OCI-LY3 (cell line): ENCODE measurements at regions not wholly inside any gene's neighbourhood (a gene's known extent, or its start where the extent isn't known, plus 50 kb on each side); places are given as distances from the start of the nearest gene placed in this dataset.

Source experiments
- H2AFZ ChIP-seq: fragments of 200-600, 300-600 bp; shearing (Covaris generic); 2 replicates; pipeline ENCODE4 v1.6.0; 2014; ENCODE audit warnings: antibody characterized with exemption, low read depth, low read length
- H3K27ac ChIP-seq: fragments of 200-600, 300-600 bp; sonication (generic); 2 replicates; pipeline ENCODE4 v1.5.1; 2014; ENCODE audit warnings: mild to moderate bottlenecking, low read length, moderate library complexity, mixed read lengths
- H3K27me3 ChIP-seq: fragments of 200-600, 300-600 bp; sonication (generic); 2 replicates; pipeline ENCODE4 v1.6.1; 2014; ENCODE audit warnings: low read depth, low read length, mixed read lengths
- H3K36me3 ChIP-seq: fragments of 200-600, 300-600 bp; sonication (generic); replicated peaks from 2 replicates; pipeline ENCODE3; 2014; ENCODE audit warnings: low read depth, low read length, mixed read lengths
- H3K4me1 ChIP-seq: fragments of 300-600, 200-600 bp; sonication (generic); 2 replicates; pipeline ENCODE4 v1.6.1; 2014; ENCODE audit warnings: low read length, mixed read lengths
- H3K4me2 ChIP-seq: fragments of 200-600, 300-600 bp; sonication (generic); 2 replicates; pipeline ENCODE4 v1.6.1; 2014; ENCODE audit warnings: low read length, mixed read lengths
- H3K4me3 ChIP-seq: fragments of 300-600, 200-600 bp; sonication (generic); 2 replicates; pipeline ENCODE4 v1.5.1; 2014; ENCODE audit warnings: antibody characterized with exemption, mild to moderate bottlenecking, low read length, moderate library complexity
- H3K79me2 ChIP-seq: fragments of 300-600, 200-600 bp; shearing (Covaris generic); 2 replicates; pipeline ENCODE4 v1.6.1; 2014; ENCODE audit warnings: mild to moderate bottlenecking, low read length, mixed read lengths
- H3K9ac ChIP-seq: fragments of 300-600, 200-600 bp; shearing (Covaris generic); 2 replicates; pipeline ENCODE4 v1.6.0; 2014; ENCODE audit warnings: mild to moderate bottlenecking, low read length, moderate library complexity
- H3K9me3 ChIP-seq: fragments of 200-600, 300-600 bp; shearing (Covaris generic); 2 replicates; pipeline ENCODE4 v1.6.1; 2014; ENCODE audit warnings: low read length, mixed read lengths; ENCODE audit not compliant: insufficient read depth
- H4K20me1 ChIP-seq: fragments of 200-600, 300-600 bp; sonication (generic); 2 replicates; pipeline ENCODE4 v1.6.1; 2016; ENCODE audit warnings: low read length, mixed read lengths; ENCODE audit not compliant: insufficient read depth
- EZH2phosphoT487 ChIP-seq: fragments of 200-600 bp; shearing (Covaris generic); IDR thresholded peaks from 2 replicates; pipeline ENCODE4 v1.6.1; 2018; ENCODE audit warnings: antibody characterized with exemption, mixed run types, low read depth
- TF ChIP-seq, protein P1 (sequence below): fragments of 200-600, 300-600 bp; sonication (generic); IDR thresholded peaks from 2 replicates; pipeline ENCODE4 v1.5.1; 2014; ENCODE audit warnings: antibody characterized with exemption, low read length, low read depth

GRCh38 chr15:46408312-46408711 lies 773.5 kb downstream of the SQOR start:
- H4K20me1 ChIP-seq: no peaks in the 10 kb centered on the region
- H3K27ac ChIP-seq: no peak overlapping the region
- no peak overlapping the region for H3K4me2 ChIP-seq
- no peaks in the 10 kb centered on the region for H3K9me3 ChIP-seq
- H3K27me3 ChIP-seq: no peaks in the 10 kb centered on the region
- H3K9ac ChIP-seq: no peak overlapping the region
- no peaks in the 10 kb centered on the region for H3K36me3 ChIP-seq
- H3K79me2 ChIP-seq: no peaks in the 10 kb centered on the region
- no peaks in the 10 kb centered on the region for H3K4me1 ChIP-seq
- TF ChIP-seq EZH2phosphoT487: no peak
- TF ChIP-seq, protein P1, sequence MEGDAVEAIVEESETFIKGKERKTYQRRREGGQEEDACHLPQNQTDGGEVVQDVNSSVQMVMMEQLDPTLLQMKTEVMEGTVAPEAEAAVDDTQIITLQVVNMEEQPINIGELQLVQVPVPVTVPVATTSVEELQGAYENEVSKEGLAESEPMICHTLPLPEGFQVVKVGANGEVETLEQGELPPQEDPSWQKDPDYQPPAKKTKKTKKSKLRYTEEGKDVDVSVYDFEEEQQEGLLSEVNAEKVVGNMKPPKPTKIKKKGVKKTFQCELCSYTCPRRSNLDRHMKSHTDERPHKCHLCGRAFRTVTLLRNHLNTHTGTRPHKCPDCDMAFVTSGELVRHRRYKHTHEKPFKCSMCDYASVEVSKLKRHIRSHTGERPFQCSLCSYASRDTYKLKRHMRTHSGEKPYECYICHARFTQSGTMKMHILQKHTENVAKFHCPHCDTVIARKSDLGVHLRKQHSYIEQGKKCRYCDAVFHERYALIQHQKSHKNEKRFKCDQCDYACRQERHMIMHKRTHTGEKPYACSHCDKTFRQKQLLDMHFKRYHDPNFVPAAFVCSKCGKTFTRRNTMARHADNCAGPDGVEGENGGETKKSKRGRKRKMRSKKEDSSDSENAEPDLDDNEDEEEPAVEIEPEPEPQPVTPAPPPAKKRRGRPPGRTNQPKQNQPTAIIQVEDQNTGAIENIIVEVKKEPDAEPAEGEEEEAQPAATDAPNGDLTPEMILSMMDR: no peak
- H3K4me3 ChIP-seq: no peak overlapping the region
- no peak overlapping the region for H2AFZ ChIP-seq

GRCh38 chr15:46409841-46410301 lies 775.0 kb downstream of the SQOR start:
- Histone ChIP-seq H3K4me2 (no peak overlapping the region), H3K79me2 (no peaks in the 10 kb centered on the region), H2AFZ (no peak overlapping the region), H3K4me3 (no peak overlapping the region), H3K9me3 (no peaks in the 10 kb centered on the region), H3K27me3 (no peaks in the 10 kb centered on the region), H3K27ac (no peak overlapping the region), H3K36me3 (no peaks in the 10 kb centered on the region), H3K9ac (no peak overlapping the region), H3K4me1 (no peaks in the 10 kb centered on the region), H4K20me1 (no peaks in the 10 kb centered on the region)
- TF ChIP-seq EZH2phosphoT487: no peak
- TF ChIP-seq, protein P1: no peak

DNA sequence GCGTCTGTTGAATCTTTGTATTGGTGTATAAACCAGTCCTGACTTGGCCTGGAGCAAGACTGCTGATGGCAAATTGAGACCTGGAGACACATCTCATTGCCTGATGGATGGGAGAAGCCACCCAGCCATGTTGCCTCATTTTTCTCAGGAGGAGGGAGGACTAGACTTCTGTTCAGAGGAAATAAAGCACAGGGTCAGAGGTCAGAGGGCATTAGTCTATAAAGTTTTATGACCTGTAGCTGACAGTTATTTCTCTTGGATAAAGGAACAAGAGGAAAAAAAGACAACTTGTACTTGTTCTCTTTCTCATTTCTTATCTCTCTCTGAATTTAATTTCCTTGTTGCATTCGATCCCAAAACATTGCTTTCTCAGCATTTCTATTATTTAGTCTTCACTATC lies 775.9 kb downstream of the SQOR start:
- Histone ChIP-seq H3K27me3 (no peaks in the 10 kb centered on the region), H3K4me1 (no peaks in the 10 kb centered on the region), H3K36me3 (no peaks in the 10 kb centered on the region), H3K27ac (no peak overlapping the region), H3K9ac (no peak overlapping the region), H3K4me3 (no peak overlapping the region), H3K4me2 (no peak overlapping the region), H3K9me3 (no peaks in the 10 kb centered on the region), H3K79me2 (no peaks in the 10 kb centered on the region), H4K20me1 (no peaks in the 10 kb centered on the region), H2AFZ (no peak overlapping the region)
- TF ChIP-seq EZH2phosphoT487: no peak
- TF ChIP-seq, protein P1: no peak

DNA sequence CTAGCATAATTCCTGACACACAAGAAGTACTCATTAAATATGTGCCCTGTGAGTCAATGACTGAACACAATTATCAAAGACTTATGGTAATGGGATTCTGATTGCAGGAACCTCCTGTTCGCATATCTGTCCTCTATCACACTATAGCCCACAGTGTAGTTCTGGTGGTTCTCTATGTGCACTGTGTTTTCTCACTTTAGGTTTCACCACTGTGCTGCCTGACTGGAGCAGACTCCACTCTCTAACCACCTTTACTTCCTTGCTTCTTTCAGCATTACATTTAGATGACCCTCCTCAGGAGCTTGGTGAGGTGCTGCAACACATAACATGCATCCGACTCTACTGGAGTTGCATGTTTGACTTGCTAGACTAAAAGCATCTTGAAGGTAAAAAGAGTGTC lies 777.1 kb downstream of the SQOR start:
- no peak overlapping the region for H3K4me2 ChIP-seq

More for the DNA sequence above, 777.1 kb downstream of the SQOR start:
- Histone ChIP-seq H3K4me1 (no peaks in the 10 kb centered on the region), H2AFZ (no peak overlapping the region), H3K36me3 (no peaks in the 10 kb centered on the region), H3K27ac (no peak overlapping the region), H3K27me3 (no peaks in the 10 kb centered on the region), H3K4me3 (no peak overlapping the region), H4K20me1 (no peaks in the 10 kb centered on the region), H3K9me3 (no peaks in the 10 kb centered on the region), H3K79me2 (no peaks in the 10 kb centered on the region), H3K9ac (no peak overlapping the region)
- no peak for TF ChIP-seq EZH2phosphoT487
- TF ChIP-seq, protein P1: no peak
